ENCODE measurements at regions not wholly inside any gene's neighbourhood (a gene's known extent, or its start where the extent isn't known, plus 50 kb on each side); places are given as distances from the start of the nearest gene placed in this dataset.

- TF ChIP-seq CTCF (IDR thresholded peaks at IDR 0.05; ENCODE audit: insufficient read depth, low read depth, low read length, missing control alignments): no peak
- DNase-seq (ENCODE audit: low read depth): peak; percentile 13
- no peak overlapping the region for H3K4me3 ChIP-seq (ENCODE audit: low read depth, low read length)
Measured at GRCh38 chr6:79842376-79843040, 104.8 kb downstream of the ELOVL4 start.

- no peak overlapping the region for H3K4me3 ChIP-seq (ENCODE audit: low read depth, low read length)
- DNase-seq (ENCODE audit: low read depth): no peak
- no peak for TF ChIP-seq CTCF (IDR thresholded peaks at IDR 0.05; ENCODE audit: insufficient read depth, low read depth, low read length, missing control alignments)
Measured at GRCh38 chr6:79841577-79842375, 105.6 kb downstream of the ELOVL4 start.

GRCh38 chr6:79838851-79839250 lies 108.5 kb downstream of the ELOVL4 start:
- no peak overlapping the region for H3K4me3 ChIP-seq (ENCODE audit: low read depth, low read length)
- DNase-seq (ENCODE audit: low read depth): no peak
- TF ChIP-seq CTCF (IDR thresholded peaks at IDR 0.05; ENCODE audit: insufficient read depth, low read depth, low read length, missing control alignments): no peak

GRCh38 chr6:79833964-79834284 lies 113.4 kb downstream of the ELOVL4 start:
- TF ChIP-seq CTCF (IDR thresholded peaks at IDR 0.05; ENCODE audit: insufficient read depth, low read depth, low read length, missing control alignments): no peak
- no peak for DNase-seq (ENCODE audit: low read depth)
- no peak overlapping the region for H3K4me3 ChIP-seq (ENCODE audit: low read depth, low read length)

GRCh38 chr6:79833264-79833963 lies 113.9 kb downstream of the ELOVL4 start:
- no peak for TF ChIP-seq CTCF (IDR thresholded peaks at IDR 0.05; ENCODE audit: insufficient read depth, low read depth, low read length, missing control alignments)
- no peak for DNase-seq (ENCODE audit: low read depth)
- no peak overlapping the region for H3K4me3 ChIP-seq (ENCODE audit: low read depth, low read length)

GRCh38 chr6:79832723-79833122 lies 114.6 kb downstream of the ELOVL4 start:
- TF ChIP-seq CTCF (IDR thresholded peaks at IDR 0.05; ENCODE audit: insufficient read depth, low read depth, low read length, missing control alignments): no peak
- no peak overlapping the region for H3K4me3 ChIP-seq (ENCODE audit: low read depth, low read length)
- no peak for DNase-seq (ENCODE audit: low read depth)
